HL-60 (cell line): ENCODE measurements at regions not wholly inside any gene's neighbourhood (a gene's known extent, or its start where the extent isn't known, plus 50 kb on each side); places are given as distances from the start of the nearest gene placed in this dataset.

Source experiments
- CTCF ChIP-seq: IDR thresholded peaks from one replicate; pipeline ENCODE4 v1.5.1; 2011; ENCODE audit warnings: low read length, control low read depth, inconsistent platforms; ENCODE audit not compliant: insufficient read depth
- GABPA ChIP-seq: IDR thresholded peaks from 2 replicates; pipeline ENCODE4 v1.6.1; 2012; ENCODE audit warnings: low read depth

GRCh38 chr16:80065541-80065940 is 465.0 kb upstream of the MAF start:
- TF ChIP-seq GABPA (no peak), CTCF (no peak)
